ENCODE measurements at regions not wholly inside any gene's neighbourhood (a gene's known extent, or its start where the extent isn't known, plus 50 kb on each side); places are given as distances from the start of the nearest gene placed in this dataset.

GRCh38 chr9:95610006-95610785 is 93.4 kb upstream of the PTCH1 start:
- DNase-seq = no peak

GRCh38 chr9:95609426-95609825 is 92.7 kb upstream of the PTCH1 start:
- DNase-seq = no peak

GRCh38 chr9:95608341-95608740 is 91.6 kb upstream of the PTCH1 start:
- DNase-seq = no peak

GRCh38 chr9:95607507-95607906 is 90.7 kb upstream of the PTCH1 start:
- DNase-seq = no peak

- DNase-seq = no peak
Observed at GRCh38 chr9:95606489-95607350, 89.9 kb upstream of the PTCH1 start.

- no peak for DNase-seq
Observed at GRCh38 chr9:95605816-95606488, 89.2 kb upstream of the PTCH1 start.

GRCh38 chr9:95605101-95605500 is 88.3 kb upstream of the PTCH1 start:
- DNase-seq = no peak

GRCh38 chr9:95598236-95598635 is 81.5 kb upstream of the PTCH1 start:
- no peak for DNase-seq

- no peak for DNase-seq
Observed at GRCh38 chr9:95595721-95596295, 79.0 kb upstream of the PTCH1 start.

- DNase-seq = no peak
Observed at GRCh38 chr9:95592931-95593330, 76.2 kb upstream of the PTCH1 start.

- DNase-seq = no peak
Observed at GRCh38 chr9:95588724-95589588, 72.2 kb upstream of the PTCH1 start.

- no peak for DNase-seq
Observed at GRCh38 chr9:95587021-95587964, 70.5 kb upstream of the PTCH1 start.

GRCh38 chr9:95586326-95586725 is 69.6 kb upstream of the PTCH1 start:
- DNase-seq = no peak

GRCh38 chr9:95585824-95586223 is 69.1 kb upstream of the PTCH1 start:
- DNase-seq = no peak

- no peak for DNase-seq
Observed at GRCh38 chr9:95584176-95584575, 67.4 kb upstream of the PTCH1 start.

GRCh38 chr9:95581900-95582299 is 65.1 kb upstream of the PTCH1 start:
- no peak for DNase-seq

- DNase-seq = no peak
Observed at GRCh38 chr9:95580812-95581761, 64.3 kb upstream of the PTCH1 start.

GRCh38 chr9:95574866-95575553 is 58.2 kb upstream of the PTCH1 start:
- DNase-seq = no peak

GRCh38 chr9:95574176-95574575 is 57.4 kb upstream of the PTCH1 start:
- no peak for DNase-seq

Measured in stimulated activated CD4-positive, alpha-beta T cell treated with anti-CD3 and anti-CD28 coated beads, Interleukin-2, amount 100 ng/mL, for 48 hours (primary cell).